Right lobe of liver (tissue), 6 donors: ENCODE measurements at regions not wholly inside any gene's neighbourhood (a gene's known extent, or its start where the extent isn't known, plus 50 kb on each side); places are given as distances from the start of the nearest gene placed in this dataset.

Experiments
- ATAC-seq, 4 donors: fragments of 200-7000 bp; cut with Tn5 transposase; one replicate each; pipeline ENCODE4 v1.9.1; 2020; ENCODE audit warnings: mild to moderate bottlenecking in 4 of 4, moderate library complexity in 4 of 4
- DNase-seq, 3 donors: peaks; one replicate each; pipeline ENCODE4 v3.0.0-alpha.2; 2020
- H3K27ac ChIP-seq, 3 donors: fragments of 200-600 bp; one replicate each; pipeline ENCODE4 v1.8.0; 2022
- H3K27me3 ChIP-seq, 2 donors: fragments of 200-600 bp; one replicate each; pipeline ENCODE4 v1.8.0; 2022
- H3K36me3 ChIP-seq, 4 donors: fragments of 200-600 bp; sonication (generic) in 1 of 4; one replicate each; pipeline versions ENCODE4 v1.5.1 to v1.8.0; 2017 to 2022; ENCODE audit warnings: control low read depth in 1 of 4
- H3K4me1 ChIP-seq, 4 donors: fragments of 200-600 bp; sonication (generic) in 1 of 4; one replicate each; pipeline versions ENCODE4 v1.5.1 to v1.8.0; 2017 to 2022; ENCODE audit warnings: control low read depth in 1 of 4
- H3K4me3 ChIP-seq, 3 donors: fragments of 200-600 bp; one replicate each; pipeline ENCODE4 v1.8.0; 2022
- H3K9me3 ChIP-seq, 4 donors: fragments of 200-600 bp; sonication (generic) in 1 of 4; one replicate each; pipeline versions ENCODE4 v1.5.1 to v1.8.0; 2017 to 2022; ENCODE audit warnings: control low read depth in 1 of 4
- CTCF ChIP-seq, 4 donors: fragments of 200-600 bp in 3 of 4; fragments of 450-650 bp in 1 of 4; IDR thresholded peaks; one replicate each; pipeline versions ENCODE4 v1.5.1 to v1.8.0; 2016 to 2022; ENCODE audit warnings: antibody characterized with exemption in 4 of 4, mild to moderate bottlenecking in 2 of 4
- POLR2A ChIP-seq: fragments of 450-650 bp; IDR thresholded peaks from one replicate; pipeline ENCODE4 v1.6.1; 2017; ENCODE audit warnings: antibody characterized with exemption, mild to moderate bottlenecking
- WGBS: methylation state at CpG from one replicate; pipeline ENCODE4 v1.1.6; 2018; ENCODE audit warnings: low coverage, low lambda C conversion rate; ENCODE audit not compliant: insufficient coverage; ENCODE audit errors: missing lambda C conversion rate; 5-methylcytosine and 5-hydroxymethylcytosine counted together
- intact Hi-C, 2 donors: fragments of 100-400 bp; cut with DNase I; formaldehyde crosslinking; loops; one replicate each; pipeline versions ENCODE4 v1.11.2 to v1.14.1; 2022
- donor health status: DM: no; HTN: yes; CAD: no.
- donor health status: DM: no; HTN: no; CAD: no.
- donor health status: DM: no; HTN: no; CAD: no.
- donor health status: DM: no; HTN: yes; CAD: no.
- donor health status: DM: no; HTN: yes; CAD: no.

- Histone ChIP-seq H3K4me3 (no peak overlapping the region), H3K27me3 (no peaks in the 10 kb centered on the region), H3K4me1 (no peaks in the 10 kb centered on the region), H3K27ac (no peak overlapping the region), H3K9me3 (no peaks in the 10 kb centered on the region), H3K36me3 (no peaks in the 10 kb centered on the region)
- no peak for TF ChIP-seq CTCF (IDR thresholded peaks at IDR 0.05)
- TF ChIP-seq POLR2A, result no peak
- intact Hi-C loops, result no loop called here
- ATAC-seq (no peak), DNase-seq (no peak)
Observed at GRCh38 chr21:15498455-15498854, 231.3 kb upstream of the USP25 start.

GRCh38 chr21:15506086-15506485 lies 223.7 kb upstream of the USP25 start:
- no peaks in the 10 kb centered on the region for H3K36me3 ChIP-seq
- H3K9me3 ChIP-seq, result no peaks in the 10 kb centered on the region
- TF ChIP-seq POLR2A (no peak), CTCF (IDR thresholded peaks at IDR 0.05) (no peak)
- H3K4me1 ChIP-seq, result no peaks in the 10 kb centered on the region
- WGBS, result 77% methylated on average over 1 of the region's 1 CpG
- intact Hi-C loops, result no loop called here
- DNase-seq, result no peak
- no peak overlapping the region for H3K27ac ChIP-seq
- no peaks in the 10 kb centered on the region for H3K27me3 ChIP-seq
- no peak for ATAC-seq
- no peak overlapping the region for H3K4me3 ChIP-seq

GRCh38 chr21:15508554-15508953 lies 221.2 kb upstream of the USP25 start:
- Histone ChIP-seq H3K4me3 (no peak overlapping the region), H3K9me3 (no peaks in the 10 kb centered on the region), H3K27me3 (no peaks in the 10 kb centered on the region), H3K27ac (no peak overlapping the region), H3K36me3 (no peaks in the 10 kb centered on the region), H3K4me1 (peaks cover 0 to 1% (median under 1%) of the 10 kb centered on the region in 4 donors)
- intact Hi-C loops, result no loop called here
- DNase-seq (no peak), ATAC-seq (no peak)
- no peak for TF ChIP-seq POLR2A
- no peak for TF ChIP-seq CTCF (IDR thresholded peaks at IDR 0.05)
- WGBS, result 64% methylated on average over 3 of the region's 3 CpGs

GRCh38 chr21:15514073-15514946 lies 215.5 kb upstream of the USP25 start:
- Histone ChIP-seq H3K4me3 (peak overlapping the region in 2 of 3 donors; percentile 2 to 30), H3K4me1 (peaks cover 0 to 20% (median 3%) of the 10 kb centered on the region in 4 donors), H3K27ac (peak overlapping the region in 2 of 3 donors; percentile 1 to 47), H3K36me3 (no peaks in the 10 kb centered on the region), H3K9me3 (no peaks in the 10 kb centered on the region), H3K27me3 (no peaks in the 10 kb centered on the region)
- 20% methylated on average over 8 of the region's 8 CpGs for WGBS
- ATAC-seq, result peak; percentile 96 to 98 (median 98)
- intact Hi-C loops, result no loop called here
- DNase-seq, result peak in 1 of 3 donors; percentile 26
- no peak for TF ChIP-seq POLR2A
- no peak for TF ChIP-seq CTCF (IDR thresholded peaks at IDR 0.05)
